HFFc6 (cell line): ENCODE measurements at regions not wholly inside any gene's neighbourhood (a gene's known extent, or its start where the extent isn't known, plus 50 kb on each side); places are given as distances from the start of the nearest gene placed in this dataset.

ENCODE experiments used
- DNase-seq: peaks from one replicate; pipeline ENCODE4 v3.0.0-alpha.2; 2018
- H3K27ac Mint-ChIP-seq: 2 replicates; pipeline ENCODE4 v1.8.0; 2020; ENCODE audit warnings: mild to moderate bottlenecking, mixed read lengths
- H3K27me3 Mint-ChIP-seq: 2 replicates; pipeline ENCODE4 v1.8.0; 2021; ENCODE audit warnings: mild to moderate bottlenecking, moderate library complexity, mixed read lengths; ENCODE audit not compliant: insufficient read depth
- H3K36me3 Mint-ChIP-seq: 2 replicates; pipeline ENCODE4 v1.8.0; 2021; ENCODE audit warnings: low read depth, mixed read lengths
- H3K4me1 Mint-ChIP-seq: 2 replicates; pipeline ENCODE4 v1.8.0; 2020; ENCODE audit warnings: low read depth, mixed read lengths
- H3K4me3 Mint-ChIP-seq: 2 replicates; pipeline ENCODE4 v1.8.0; 2020; ENCODE audit warnings: mild to moderate bottlenecking, moderate library complexity, mixed read lengths
- H3K9me3 Mint-ChIP-seq: 2 replicates; pipeline ENCODE4 v1.8.0; 2020; ENCODE audit warnings: mild to moderate bottlenecking, mixed read lengths
- CTCF ChIP-seq: fragments of 200-600 bp; sonication (generic); IDR thresholded peaks from 2 replicates; pipeline ENCODE4 v1.5.0; 2021; ENCODE audit warnings: antibody characterized with exemption, mild to moderate bottlenecking

- no peak for TF ChIP-seq CTCF
- Mint-ChIP-seq H3K9me3 (peaks cover 69% of the 10 kb centered on the region), H3K27ac (no peak overlapping the region), H3K4me3 (no peak overlapping the region), H3K4me1 (no peaks in the 10 kb centered on the region), H3K27me3 (no peaks in the 10 kb centered on the region), H3K36me3 (no peaks in the 10 kb centered on the region)
- DNase-seq, result no peak
These were observed 193.5 kb downstream of the ACTL7B start for GRCh38 chr9:108662091-108662875.

- no peak overlapping the region for H3K27ac Mint-ChIP-seq
- peaks cover 57% of the 10 kb centered on the region for H3K9me3 Mint-ChIP-seq
- no peak overlapping the region for H3K4me3 Mint-ChIP-seq
- DNase-seq, result no peak
- no peak for TF ChIP-seq CTCF
- no peaks in the 10 kb centered on the region for H3K36me3 Mint-ChIP-seq
- H3K27me3 Mint-ChIP-seq, result no peaks in the 10 kb centered on the region
- no peaks in the 10 kb centered on the region for H3K4me1 Mint-ChIP-seq
These were observed 199.2 kb downstream of the ACTL7B start for GRCh38 chr9:108656566-108656965.

GRCh38 chr9:108655818-108656217 is 200.0 kb downstream of the ACTL7B start:
- DNase-seq, result no peak
- TF ChIP-seq CTCF, result no peak
- no peak overlapping the region for H3K27ac Mint-ChIP-seq

GRCh38 chr9:108654566-108654965 is 201.2 kb downstream of the ACTL7B start:
- Mint-ChIP-seq H3K27me3 (no peaks in the 10 kb centered on the region), H3K27ac (no peak overlapping the region), H3K36me3 (no peaks in the 10 kb centered on the region), H3K4me3 (no peak overlapping the region), H3K4me1 (no peaks in the 10 kb centered on the region), H3K9me3 (peaks cover 45% of the 10 kb centered on the region)
- TF ChIP-seq CTCF, result no peak
- DNase-seq, result no peak

More at GRCh38 chr9:108655818-108656217, 200.0 kb downstream of the ACTL7B start:
- Mint-ChIP-seq H3K4me3 (no peak overlapping the region), H3K27me3 (no peaks in the 10 kb centered on the region), H3K4me1 (no peaks in the 10 kb centered on the region), H3K36me3 (no peaks in the 10 kb centered on the region), H3K9me3 (peaks cover 52% of the 10 kb centered on the region)

- H3K36me3 Mint-ChIP-seq, result no peaks in the 10 kb centered on the region
- no peaks in the 10 kb centered on the region for H3K27me3 Mint-ChIP-seq
- H3K4me3 Mint-ChIP-seq, result no peak overlapping the region
These were observed 202.9 kb downstream of the ACTL7B start for GRCh38 chr9:108652851-108653250.

More at GRCh38 chr9:108652851-108653250, 202.9 kb downstream of the ACTL7B start:
- Mint-ChIP-seq H3K4me1 (no peaks in the 10 kb centered on the region), H3K9me3 (peaks cover 31% of the 10 kb centered on the region), H3K27ac (no peak overlapping the region)
- TF ChIP-seq CTCF, result no peak
- DNase-seq, result no peak
